Peyer's patch (tissue), 4 donors: ENCODE measurements at regions not wholly inside any gene's neighbourhood (a gene's known extent, or its start where the extent isn't known, plus 50 kb on each side); places are given as distances from the start of the nearest gene placed in this dataset.
"Not testable (repeated sequence)": the region's sequence is repeated elsewhere in the genome, so short reads cannot be mapped to it uniquely, and the experiment has no call there.

Source experiments
- DNase-seq, 3 donors: peaks; one replicate each; pipeline ENCODE4 v3.0.0-alpha.2; 2017 to 2019
- H3K27ac ChIP-seq, 4 donors: fragments of 200-600 bp; sonication (generic); one replicate each; pipeline ENCODE4 v1.5.1; 2016 to 2019
- H3K27me3 ChIP-seq, 2 donors: fragments of 200-600 bp; sonication (generic); one replicate each; pipeline ENCODE4 v1.5.1; 2019
- H3K36me3 ChIP-seq, 3 donors: fragments of 200-600 bp; sonication (generic); one replicate each; pipeline ENCODE4 v1.5.1; 2016 to 2019
- H3K4me1 ChIP-seq, 4 donors: fragments of 200-600 bp; sonication (generic); one replicate each; pipeline ENCODE4 v1.5.1; 2016 to 2019
- H3K4me3 ChIP-seq, 4 donors: fragments of 200-600 bp; sonication (generic); 1 replicate in 3 of 4; 2 replicates in 1 of 4; pipeline ENCODE4 v1.5.1; 2016 to 2019; ENCODE audit warnings: mild to moderate bottlenecking in 1 of 4
- H3K9me3 ChIP-seq, 4 donors: fragments of 200-600 bp; sonication (generic); one replicate each; pipeline ENCODE4 v1.5.1; 2016 to 2019; ENCODE audit warnings: mild to moderate bottlenecking in 1 of 4
- CTCF ChIP-seq, 6 experiments: fragments of 450-650 bp in 4 of 6; fragments of 200-600 bp in 2 of 6; sonication (generic) in 1 of 6; IDR thresholded peaks; one replicate each; pipeline ENCODE4 v1.5.1; 2017 to 2019; ENCODE audit warnings: antibody characterized with exemption in 6 of 6, mild to moderate bottlenecking in 3 of 6, moderate library complexity in 1 of 6
- POLR2A ChIP-seq, 2 donors: fragments of 450-650 bp; IDR thresholded peaks; one replicate each; pipeline ENCODE4 v1.5.1; 2017; ENCODE audit warnings: antibody characterized with exemption in 2 of 2, mild to moderate bottlenecking in 2 of 2, moderate library complexity in 2 of 2

- Histone ChIP-seq H3K27me3 (no peaks in the 10 kb centered on the region), H3K4me1 (no peaks in the 10 kb centered on the region), H3K4me3 (no peak overlapping the region), H3K27ac (no peak overlapping the region), H3K9me3 (no peaks in the 10 kb centered on the region), H3K36me3 (no peaks in the 10 kb centered on the region)
- DNase-seq = no peak
- TF ChIP-seq POLR2A (IDR thresholded peaks at IDR 0.05) = no peak
- TF ChIP-seq CTCF (IDR thresholded peaks at IDR 0.05) = no peak
These were observed 50.7 kb upstream of the TNFSF4 start for GRCh38 chr1:173257805-173258204.

DNA sequence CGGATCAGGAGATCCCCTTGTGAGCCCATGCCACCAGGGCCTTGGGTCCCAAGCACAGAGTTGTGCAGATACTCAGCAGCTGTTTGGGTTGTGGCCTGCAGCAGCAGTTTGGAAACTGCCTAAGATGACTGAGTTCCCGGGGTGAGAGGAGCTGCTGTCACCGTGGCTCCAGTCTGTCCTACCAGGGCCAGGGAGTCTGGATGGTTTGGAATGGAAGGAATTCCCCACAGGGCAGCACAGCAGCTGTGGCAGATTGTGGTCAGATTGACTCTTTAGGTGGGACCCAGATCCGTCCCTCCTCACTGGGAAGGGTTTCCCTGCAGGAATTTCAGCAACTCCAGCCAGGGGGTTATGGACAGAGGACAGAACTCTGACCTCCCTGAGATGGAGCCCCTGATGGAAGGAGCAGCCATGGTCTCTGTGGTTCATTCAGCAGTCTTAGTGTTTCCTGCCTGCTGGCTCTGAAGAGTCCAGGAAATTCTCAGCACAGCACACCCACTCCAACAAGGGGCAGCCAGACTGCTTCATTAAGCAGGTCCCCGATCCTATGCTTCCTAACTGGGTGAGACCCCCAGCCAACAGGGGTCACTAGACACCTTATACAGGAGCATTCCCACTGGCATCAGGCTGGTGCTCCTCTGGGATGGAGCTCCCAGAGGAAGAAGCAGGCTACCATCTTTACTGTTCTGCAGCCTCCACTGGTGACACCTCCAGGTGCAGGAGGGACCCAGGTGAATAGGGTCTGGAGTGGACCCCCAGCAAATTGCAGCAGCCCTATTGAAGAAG lies 51.5 kb upstream of the TNFSF4 start:
- TF ChIP-seq CTCF (IDR thresholded peaks at IDR 0.05) (no peak), POLR2A (IDR thresholded peaks at IDR 0.05) (no peak)
- Histone ChIP-seq H3K4me3 (no peak overlapping the region), H3K27ac (no peak overlapping the region), H3K9me3 (no peaks in the 10 kb centered on the region), H3K36me3 (no peaks in the 10 kb centered on the region), H3K27me3 (no peaks in the 10 kb centered on the region), H3K4me1 (no peaks in the 10 kb centered on the region)
- no peak for DNase-seq

GRCh38 chr1:173260329-173260728 lies 53.2 kb upstream of the TNFSF4 start:
- not testable (repeated sequence) for H3K4me1 ChIP-seq, H3K27me3 ChIP-seq, H3K4me3 ChIP-seq, H3K27ac ChIP-seq, DNase-seq, H3K9me3 ChIP-seq, H3K36me3 ChIP-seq

- no peaks in the 10 kb centered on the region for H3K4me1 ChIP-seq
- no peak overlapping the region for H3K4me3 ChIP-seq
- H3K36me3 ChIP-seq = no peaks in the 10 kb centered on the region
- no peak overlapping the region for H3K27ac ChIP-seq
- DNase-seq = no peak
- no peaks in the 10 kb centered on the region for H3K27me3 ChIP-seq
- TF ChIP-seq POLR2A (IDR thresholded peaks at IDR 0.05) (no peak), CTCF (IDR thresholded peaks at IDR 0.05) (no peak)
- no peaks in the 10 kb centered on the region for H3K9me3 ChIP-seq
These were observed 59.7 kb upstream of the TNFSF4 start for GRCh38 chr1:173266841-173267240.

- H3K4me3 ChIP-seq = no peak overlapping the region
- no peaks in the 10 kb centered on the region for H3K27me3 ChIP-seq
- H3K4me1 ChIP-seq = no peaks in the 10 kb centered on the region
- H3K27ac ChIP-seq = no peak overlapping the region
- H3K36me3 ChIP-seq = no peaks in the 10 kb centered on the region
- no peak for DNase-seq
- H3K9me3 ChIP-seq = no peaks in the 10 kb centered on the region
- no peak for TF ChIP-seq CTCF (IDR thresholded peaks at IDR 0.05)
- TF ChIP-seq POLR2A (IDR thresholded peaks at IDR 0.05) = no peak
These were observed 60.4 kb upstream of the TNFSF4 start for GRCh38 chr1:173267453-173267945.

DNA sequence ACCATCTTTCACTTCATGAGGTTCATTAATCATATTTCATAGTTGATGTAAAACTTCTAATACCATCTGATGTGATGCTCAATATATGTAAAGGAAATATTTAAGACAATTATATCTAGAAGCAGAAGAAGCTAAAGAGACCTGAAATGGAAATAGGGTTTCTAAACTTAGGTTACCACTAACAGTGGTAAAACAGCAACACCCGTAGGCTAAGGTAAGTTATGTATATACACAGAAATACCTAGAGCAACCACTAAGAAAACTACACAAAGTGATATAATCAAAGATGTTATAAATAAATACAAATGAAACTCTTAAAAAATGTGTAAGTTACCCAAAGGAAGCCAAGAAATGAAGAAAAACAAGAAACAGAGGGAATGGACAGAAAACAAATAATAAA lies 61.1 kb upstream of the TNFSF4 start:
- Histone ChIP-seq H3K4me1 (no peaks in the 10 kb centered on the region), H3K27me3 (no peaks in the 10 kb centered on the region), H3K9me3 (no peaks in the 10 kb centered on the region), H3K27ac (no peak overlapping the region), H3K4me3 (no peak overlapping the region), H3K36me3 (no peaks in the 10 kb centered on the region)
- no peak for DNase-seq
- TF ChIP-seq POLR2A (IDR thresholded peaks at IDR 0.05) (no peak), CTCF (IDR thresholded peaks at IDR 0.05) (no peak)
